IMR-90 (cell line): ENCODE measurements at regions not wholly inside any gene's neighbourhood (a gene's known extent, or its start where the extent isn't known, plus 50 kb on each side); places are given as distances from the start of the nearest gene placed in this dataset.
"Not testable (repeated sequence)": the region's sequence is repeated elsewhere in the genome, so short reads cannot be mapped to it uniquely, and the experiment has no call there.

ENCODE experiments used
- ATAC-seq: fragments of 200-7000 bp; cut with Tn5 transposase; 2 replicates; pipeline ENCODE4 v1.9.1; 2020; ENCODE audit warnings: low read depth, mild to moderate bottlenecking, moderate library complexity
- BruUV-seq: library from RNA; stranded (reverse); fragments of 400-500 nt; replicated peaks from 2 replicates; lab custom pipeline; 2021; lab: Mats Ljungman, UMichigan
- CTCF ChIA-PET: fragments of 300-600 bp; formaldehyde crosslinking; extraction: SDS; loops from one replicate; lab custom pipeline; 2021; ENCODE audit warnings: antibody characterized with exemption; lab: Yijun Ruan, JAX
- POLR2A ChIA-PET: fragments of 300-600 bp; sonication (Branson Sonifier 250); formaldehyde crosslinking; loops from one replicate; lab custom pipeline; 2022; ENCODE audit warnings: antibody characterized with exemption; ENCODE audit not compliant: unreplicated experiment; lab: Charles Lee
- DNase-seq: peaks from one replicate; pipeline ENCODE4 v3.0.0; 2013
- H2AFZ ChIP-seq: replicated peaks from 2 replicates; pipeline ENCODE3; 2013; ENCODE audit warnings: low read length, mild to moderate bottlenecking; ENCODE audit not compliant: poor library complexity
- H2AK5ac ChIP-seq: 2 replicates; pipeline ENCODE4 v1.6.1; 2013; ENCODE audit warnings: low read depth, low read length, inconsistent platforms
- H2AK9ac ChIP-seq: replicated peaks from 2 replicates; pipeline ENCODE3; 2013; ENCODE audit warnings: mild to moderate bottlenecking, low read depth, low read length, moderate library complexity; ENCODE audit not compliant: poor library complexity
- H2BK120ac ChIP-seq: 2 replicates; pipeline ENCODE4 v1.6.1; 2013; ENCODE audit warnings: low read depth, low read length, inconsistent platforms
- H2BK15ac ChIP-seq: 3 replicates; pipeline ENCODE4 v1.6.1; 2013; ENCODE audit warnings: low read depth, low read length, inconsistent platforms
- H2BK20ac ChIP-seq: 2 replicates; pipeline ENCODE4 v1.6.1; 2013; ENCODE audit warnings: low read depth, mild to moderate bottlenecking, inconsistent platforms, low read length, moderate library complexity
- H2BK5ac ChIP-seq: 2 replicates; pipeline ENCODE4 v1.6.1; 2013; ENCODE audit warnings: mild to moderate bottlenecking, low read depth, low read length, inconsistent platforms; ENCODE audit not compliant: poor library complexity, severe bottlenecking
- H3K14ac ChIP-seq: replicated peaks from 2 replicates; pipeline ENCODE4 v1.6.1; 2013; ENCODE audit warnings: low read depth, low read length, inconsistent platforms
- H3K18ac ChIP-seq: 2 replicates; pipeline ENCODE4 v1.6.1; 2013; ENCODE audit warnings: low read depth, low read length, control low read depth
- H3K23ac ChIP-seq: 2 replicates; pipeline ENCODE4 v1.6.1; 2013; ENCODE audit warnings: low read depth, low read length, inconsistent platforms
- H3K27ac ChIP-seq: 2 replicates; pipeline ENCODE4 v1.5.1; 2013; ENCODE audit warnings: mild to moderate bottlenecking, control low read depth, low read length; ENCODE audit not compliant: insufficient read depth
- H3K27me3 ChIP-seq: 2 replicates; pipeline ENCODE4 v1.6.1; 2013; ENCODE audit warnings: low read length; ENCODE audit not compliant: control insufficient read depth, insufficient read depth
- H3K36me3 ChIP-seq: 2 replicates; pipeline ENCODE4 v1.6.1; 2013; ENCODE audit warnings: low read length, mixed read lengths; ENCODE audit not compliant: control insufficient read depth, insufficient read depth
- H3K4ac ChIP-seq: 2 replicates; pipeline ENCODE4 v1.6.1; 2013; ENCODE audit warnings: low read depth, low read length, inconsistent platforms
- H3K4me1 ChIP-seq: 2 replicates; pipeline ENCODE4 v1.6.1; 2013; ENCODE audit warnings: low read length, mixed read lengths; ENCODE audit not compliant: control insufficient read depth, insufficient read depth
- H3K4me2 ChIP-seq: 2 replicates; pipeline ENCODE4 v1.6.1; 2013; ENCODE audit warnings: low read depth, mild to moderate bottlenecking, control low read depth, low read length, moderate library complexity
- H3K4me3 ChIP-seq: 2 replicates; pipeline ENCODE4 v1.5.1; 2013; ENCODE audit warnings: low read depth, mild to moderate bottlenecking, control low read depth, low read length, moderate library complexity; ENCODE audit not compliant: insufficient read depth
- H3K56ac ChIP-seq: 2 replicates; pipeline ENCODE4 v1.6.1; 2013; ENCODE audit warnings: low read length, inconsistent platforms; ENCODE audit not compliant: insufficient read depth; ENCODE audit errors: extremely low read depth
- H3K79me1 ChIP-seq, 2 experiments: 2 replicates each; pipeline ENCODE4 v1.6.1; 2013; ENCODE audit warnings: low read length in 2 of 2, inconsistent platforms in 1 of 2, low read depth in 1 of 2
- H3K9ac ChIP-seq: 2 replicates; pipeline ENCODE4 v1.6.1; 2013; ENCODE audit warnings: low read depth, low read length, control low read depth
- H3K9me1 ChIP-seq: 2 replicates; pipeline ENCODE4 v1.6.1; 2013; ENCODE audit warnings: low read length, inconsistent platforms; ENCODE audit not compliant: insufficient read depth
- H3K9me3 ChIP-seq: 2 replicates; pipeline ENCODE4 v1.6.1; 2013; ENCODE audit warnings: low read length; ENCODE audit not compliant: control insufficient read depth, insufficient read depth
- H4K20me1 ChIP-seq: 2 replicates; pipeline ENCODE4 v1.6.1; 2013; ENCODE audit warnings: low read length, inconsistent platforms; ENCODE audit not compliant: insufficient read depth
- H4K5ac ChIP-seq: 2 replicates; pipeline ENCODE4 v1.6.1; 2013; ENCODE audit warnings: mild to moderate bottlenecking, low read depth, low read length, control low read depth
- H4K8ac ChIP-seq, 2 experiments: 2 replicates each; pipeline ENCODE4 v1.6.1; 2013; ENCODE audit warnings: low read depth in 2 of 2, low read length in 2 of 2, control low read depth in 1 of 2, inconsistent platforms in 1 of 2
- H4K91ac ChIP-seq: 2 replicates; pipeline ENCODE4 v1.6.1; 2013; ENCODE audit warnings: low read depth, low read length, inconsistent platforms; ENCODE audit not compliant: insufficient read depth
- WGBS, 2 experiments: methylation state at CpG; one replicate each; pipeline versions ENCODE4 v1.1.5 to v1.1.7; 2013; ENCODE audit warnings: missing lambda C conversion rate in 2 of 2; ENCODE audit not compliant: insufficient read length in 1 of 2; ENCODE audit errors: extremely low coverage in 2 of 2; 5-methylcytosine and 5-hydroxymethylcytosine counted together
- dilution Hi-C: fragments of 300-500 bp; cut with HindIII; formaldehyde crosslinking; loops from one replicate; pipeline ENCODE4 v1.14.3; 2018; ENCODE audit warnings: low sequenced_read_pairs; ENCODE audit not compliant: unreplicated experiment
- in situ Hi-C: fragments of 300-500 bp; cut with MboI; formaldehyde crosslinking; loops from 3 replicates; pipeline ENCODE4 v1.14.3; 2019; ENCODE audit warnings: low sequenced_read_pairs, inconsistent platforms, mixed read lengths
- intact Hi-C: fragments of 100-400 bp; cut with micrococcal nuclease; formaldehyde crosslinking; loops from 2 replicates; pipeline ENCODE4 v1.10.0; 2022

DNA sequence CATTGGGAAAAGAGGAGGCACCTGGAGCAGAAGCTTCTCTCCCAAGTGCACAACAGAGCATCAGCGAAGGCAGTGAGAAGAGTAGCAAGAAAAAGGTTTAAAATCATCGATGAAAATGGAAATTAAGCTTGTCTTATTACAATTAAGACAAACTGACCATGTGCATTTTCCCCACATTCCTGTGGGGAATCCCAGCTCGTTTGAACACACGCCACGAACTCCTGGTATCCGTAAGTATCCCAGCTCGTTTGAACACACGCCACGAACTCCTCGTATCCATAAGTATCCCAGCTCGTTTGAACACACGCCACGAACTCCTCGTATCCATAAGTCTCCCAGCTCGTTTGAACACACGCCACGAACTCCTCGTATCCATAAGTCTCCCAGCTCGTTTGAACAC lies 67.7 kb upstream of the METRNL start:
- peaks cover 16% of the 10 kb centered on the region for H3K4me1 ChIP-seq
- H3K4me2 ChIP-seq, in situ Hi-C loops, H3K79me1 ChIP-seq, H2AFZ ChIP-seq, H2BK5ac ChIP-seq, H3K9me3 ChIP-seq, H3K18ac ChIP-seq, H3K4me3 ChIP-seq, ATAC-seq, H3K23ac ChIP-seq, H3K9ac ChIP-seq, H3K27me3 ChIP-seq, intact Hi-C loops, H3K27ac ChIP-seq, H3K56ac ChIP-seq, H3K36me3 ChIP-seq, H2AK5ac ChIP-seq, H4K20me1 ChIP-seq, H3K9me1 ChIP-seq, H2AK9ac ChIP-seq, POLR2A ChIA-PET, H2BK20ac ChIP-seq, BruUV-seq, H3K14ac ChIP-seq, H4K5ac ChIP-seq, H4K91ac ChIP-seq, H4K8ac ChIP-seq, DNase-seq, dilution Hi-C loops, H2BK15ac ChIP-seq: not testable (repeated sequence)
- H2BK120ac ChIP-seq, result peak overlapping the region; percentile 56
- CTCF ChIA-PET, result interaction anchor here (1.9 kb wide), 1 partner anchor 49 kb away, joined by 4 read pairs; no protein-coding TSS in a partner anchor
- H3K4ac ChIP-seq, result peak overlapping the region; percentile 20; the same call in 1 of the 2 replicates
- 62% methylated on average over 6 of the region's 19 CpGs; no CpG with 5 or more reads in 1 of the 2 experiments for WGBS, 2 experiments
